ENCODE measurements at regions not wholly inside any gene's neighbourhood (a gene's known extent, or its start where the extent isn't known, plus 50 kb on each side); places are given as distances from the start of the nearest gene placed in this dataset.

DNA sequence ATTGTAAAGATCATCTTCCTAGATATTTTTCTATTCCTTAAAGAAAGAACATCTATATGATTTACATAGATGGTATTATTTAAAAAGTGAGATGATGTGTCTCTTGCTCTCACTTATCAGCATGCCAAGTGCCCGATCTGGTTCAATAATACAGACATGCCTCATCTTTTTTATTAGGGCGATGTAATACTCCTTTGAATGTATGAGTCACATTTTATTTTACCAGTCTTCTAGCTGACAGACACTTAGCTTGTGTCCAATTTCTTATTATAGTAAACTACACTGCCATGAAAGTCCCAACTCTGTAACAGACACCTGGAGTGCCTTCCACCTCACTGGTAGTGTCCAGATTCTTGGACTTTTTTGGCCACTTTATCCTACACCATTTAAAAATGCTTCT is 586.6 kb upstream of the BTBD3 start:
- H3K36me3 Mint-ChIP-seq, result no peaks in the 10 kb centered on the region
- CTCF ChIA-PET, result no interaction called here
- DNase-seq (ENCODE audit: low spot score) (no peak), ATAC-seq (no peak)
- no peaks in the 10 kb centered on the region for H3K9me3 Mint-ChIP-seq
- H3K4me1 Mint-ChIP-seq, result peaks cover 18% of the 10 kb centered on the region
- no peak overlapping the region for H3K4me3 Mint-ChIP-seq
- POLR2A ChIA-PET, result no interaction called here
- no peaks in the 10 kb centered on the region for H3K27me3 Mint-ChIP-seq (ENCODE audit: low read depth)
- H3K27ac Mint-ChIP-seq, result no peak overlapping the region
- TF ChIP-seq, protein P1, sequence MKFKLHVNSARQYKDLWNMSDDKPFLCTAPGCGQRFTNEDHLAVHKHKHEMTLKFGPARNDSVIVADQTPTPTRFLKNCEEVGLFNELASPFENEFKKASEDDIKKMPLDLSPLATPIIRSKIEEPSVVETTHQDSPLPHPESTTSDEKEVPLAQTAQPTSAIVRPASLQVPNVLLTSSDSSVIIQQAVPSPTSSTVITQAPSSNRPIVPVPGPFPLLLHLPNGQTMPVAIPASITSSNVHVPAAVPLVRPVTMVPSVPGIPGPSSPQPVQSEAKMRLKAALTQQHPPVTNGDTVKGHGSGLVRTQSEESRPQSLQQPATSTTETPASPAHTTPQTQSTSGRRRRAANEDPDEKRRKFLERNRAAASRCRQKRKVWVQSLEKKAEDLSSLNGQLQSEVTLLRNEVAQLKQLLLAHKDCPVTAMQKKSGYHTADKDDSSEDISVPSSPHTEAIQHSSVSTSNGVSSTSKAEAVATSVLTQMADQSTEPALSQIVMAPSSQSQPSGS (CRISPR knock-in tag; IDR thresholded peaks at IDR 0.05; ENCODE audit: borderline replicate concordance, low read depth), result no peak
- TF ChIP-seq, protein P2, sequence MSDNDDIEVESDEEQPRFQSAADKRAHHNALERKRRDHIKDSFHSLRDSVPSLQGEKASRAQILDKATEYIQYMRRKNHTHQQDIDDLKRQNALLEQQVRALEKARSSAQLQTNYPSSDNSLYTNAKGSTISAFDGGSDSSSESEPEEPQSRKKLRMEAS (CRISPR knock-in tag; IDR thresholded peaks at IDR 0.05), result no peak
- TF ChIP-seq EMX1 (CRISPR knock-in tag; IDR thresholded peaks at IDR 0.05) (no peak), ZBTB21 (CRISPR knock-in tag; IDR thresholded peaks at IDR 0.05; ENCODE audit: borderline replicate concordance) (no peak), NFATC4 (CRISPR knock-in tag; IDR thresholded peaks at IDR 0.05) (no peak), FOXJ3 (CRISPR knock-in tag; IDR thresholded peaks at IDR 0.05; ENCODE audit: borderline replicate concordance) (no peak), CBFB (CRISPR knock-in tag; IDR thresholded peaks at IDR 0.05; ENCODE audit: low read depth) (no peak), SMAD3 (CRISPR knock-in tag; IDR thresholded peaks at IDR 0.05; ENCODE audit: borderline replicate concordance) (no peak), NR2C2 (CRISPR knock-in tag; IDR thresholded peaks at IDR 0.05) (no peak), GRHL2 (CRISPR knock-in tag; IDR thresholded peaks at IDR 0.05; ENCODE audit: insufficient replicate concordance, severe bottlenecking) (no peak), IRF2 (CRISPR knock-in tag; IDR thresholded peaks at IDR 0.05; ENCODE audit: borderline replicate concordance, low read depth) (no peak), RORB (CRISPR knock-in tag; IDR thresholded peaks at IDR 0.05) (no peak)
- TF ChIP-seq, protein P3, sequence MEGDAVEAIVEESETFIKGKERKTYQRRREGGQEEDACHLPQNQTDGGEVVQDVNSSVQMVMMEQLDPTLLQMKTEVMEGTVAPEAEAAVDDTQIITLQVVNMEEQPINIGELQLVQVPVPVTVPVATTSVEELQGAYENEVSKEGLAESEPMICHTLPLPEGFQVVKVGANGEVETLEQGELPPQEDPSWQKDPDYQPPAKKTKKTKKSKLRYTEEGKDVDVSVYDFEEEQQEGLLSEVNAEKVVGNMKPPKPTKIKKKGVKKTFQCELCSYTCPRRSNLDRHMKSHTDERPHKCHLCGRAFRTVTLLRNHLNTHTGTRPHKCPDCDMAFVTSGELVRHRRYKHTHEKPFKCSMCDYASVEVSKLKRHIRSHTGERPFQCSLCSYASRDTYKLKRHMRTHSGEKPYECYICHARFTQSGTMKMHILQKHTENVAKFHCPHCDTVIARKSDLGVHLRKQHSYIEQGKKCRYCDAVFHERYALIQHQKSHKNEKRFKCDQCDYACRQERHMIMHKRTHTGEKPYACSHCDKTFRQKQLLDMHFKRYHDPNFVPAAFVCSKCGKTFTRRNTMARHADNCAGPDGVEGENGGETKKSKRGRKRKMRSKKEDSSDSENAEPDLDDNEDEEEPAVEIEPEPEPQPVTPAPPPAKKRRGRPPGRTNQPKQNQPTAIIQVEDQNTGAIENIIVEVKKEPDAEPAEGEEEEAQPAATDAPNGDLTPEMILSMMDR (IDR thresholded peaks at IDR 0.05), result no peak
- TF ChIP-seq, protein P4, sequence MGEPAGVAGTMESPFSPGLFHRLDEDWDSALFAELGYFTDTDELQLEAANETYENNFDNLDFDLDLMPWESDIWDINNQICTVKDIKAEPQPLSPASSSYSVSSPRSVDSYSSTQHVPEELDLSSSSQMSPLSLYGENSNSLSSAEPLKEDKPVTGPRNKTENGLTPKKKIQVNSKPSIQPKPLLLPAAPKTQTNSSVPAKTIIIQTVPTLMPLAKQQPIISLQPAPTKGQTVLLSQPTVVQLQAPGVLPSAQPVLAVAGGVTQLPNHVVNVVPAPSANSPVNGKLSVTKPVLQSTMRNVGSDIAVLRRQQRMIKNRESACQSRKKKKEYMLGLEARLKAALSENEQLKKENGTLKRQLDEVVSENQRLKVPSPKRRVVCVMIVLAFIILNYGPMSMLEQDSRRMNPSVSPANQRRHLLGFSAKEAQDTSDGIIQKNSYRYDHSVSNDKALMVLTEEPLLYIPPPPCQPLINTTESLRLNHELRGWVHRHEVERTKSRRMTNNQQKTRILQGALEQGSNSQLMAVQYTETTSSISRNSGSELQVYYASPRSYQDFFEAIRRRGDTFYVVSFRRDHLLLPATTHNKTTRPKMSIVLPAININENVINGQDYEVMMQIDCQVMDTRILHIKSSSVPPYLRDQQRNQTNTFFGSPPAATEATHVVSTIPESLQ (CRISPR knock-in tag; IDR thresholded peaks at IDR 0.05), result no peak
- TF ChIP-seq, protein P5, sequence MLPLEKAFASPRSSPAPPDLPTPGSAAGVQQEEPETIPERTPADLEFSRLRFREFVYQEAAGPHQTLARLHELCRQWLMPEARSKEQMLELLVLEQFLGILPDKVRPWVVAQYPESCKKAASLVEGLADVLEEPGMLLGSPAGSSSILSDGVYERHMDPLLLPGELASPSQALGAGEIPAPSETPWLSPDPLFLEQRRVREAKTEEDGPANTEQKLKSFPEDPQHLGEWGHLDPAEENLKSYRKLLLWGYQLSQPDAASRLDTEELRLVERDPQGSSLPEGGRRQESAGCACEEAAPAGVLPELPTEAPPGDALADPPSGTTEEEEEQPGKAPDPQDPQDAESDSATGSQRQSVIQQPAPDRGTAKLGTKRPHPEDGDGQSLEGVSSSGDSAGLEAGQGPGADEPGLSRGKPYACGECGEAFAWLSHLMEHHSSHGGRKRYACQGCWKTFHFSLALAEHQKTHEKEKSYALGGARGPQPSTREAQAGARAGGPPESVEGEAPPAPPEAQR (CRISPR knock-in tag; IDR thresholded peaks at IDR 0.05), result no peak
- TF ChIP-seq, protein P6, sequence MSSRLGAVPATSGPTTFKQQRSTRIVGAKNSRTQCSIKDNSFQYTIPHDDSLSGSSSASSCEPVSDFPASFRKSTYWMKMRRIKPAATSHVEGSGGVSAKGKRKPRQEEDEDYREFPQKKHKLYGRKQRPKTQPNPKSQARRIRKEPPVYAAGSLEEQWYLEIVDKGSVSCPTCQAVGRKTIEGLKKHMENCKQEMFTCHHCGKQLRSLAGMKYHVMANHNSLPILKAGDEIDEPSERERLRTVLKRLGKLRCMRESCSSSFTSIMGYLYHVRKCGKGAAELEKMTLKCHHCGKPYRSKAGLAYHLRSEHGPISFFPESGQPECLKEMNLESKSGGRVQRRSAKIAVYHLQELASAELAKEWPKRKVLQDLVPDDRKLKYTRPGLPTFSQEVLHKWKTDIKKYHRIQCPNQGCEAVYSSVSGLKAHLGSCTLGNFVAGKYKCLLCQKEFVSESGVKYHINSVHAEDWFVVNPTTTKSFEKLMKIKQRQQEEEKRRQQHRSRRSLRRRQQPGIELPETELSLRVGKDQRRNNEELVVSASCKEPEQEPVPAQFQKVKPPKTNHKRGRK (CRISPR knock-in tag; IDR thresholded peaks at IDR 0.05; ENCODE audit: borderline replicate concordance), result no peak

DNA sequence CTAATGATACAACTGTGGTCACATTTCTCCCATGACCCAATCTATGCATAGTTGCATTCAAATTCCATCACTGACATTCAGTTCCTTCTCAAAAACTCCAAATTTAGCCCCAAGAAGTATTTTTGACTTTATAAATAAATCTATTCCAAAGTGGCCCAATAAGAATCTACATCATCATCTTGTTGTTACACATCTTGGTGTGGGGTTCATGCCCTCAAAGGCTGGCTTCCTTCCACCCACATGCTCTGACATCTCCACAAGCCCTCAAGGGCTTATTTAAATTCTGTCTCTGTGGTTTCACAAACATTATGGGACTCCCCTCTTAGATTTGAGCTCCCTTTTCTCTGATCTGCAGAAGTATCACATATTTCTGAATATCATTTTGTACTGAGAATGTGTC is 585.3 kb upstream of the BTBD3 start:
- Mint-ChIP-seq H3K4me3 (no peak overlapping the region), H3K36me3 (no peaks in the 10 kb centered on the region), H3K4me1 (peaks cover 22% of the 10 kb centered on the region), H3K27me3 (ENCODE audit: low read depth) (no peaks in the 10 kb centered on the region), H3K9me3 (no peaks in the 10 kb centered on the region), H3K27ac (no peak overlapping the region)
- ATAC-seq, result no peak
- no peak for DNase-seq (ENCODE audit: low spot score)
- ChIA-PET POLR2A (no interaction called here), CTCF (no interaction called here)
- TF ChIP-seq RELA (CRISPR knock-in tag; IDR thresholded peaks at IDR 0.05; ENCODE audit: borderline replicate concordance) (no peak), CREB1 (CRISPR knock-in tag; IDR thresholded peaks at IDR 0.05) (no peak), JUN (CRISPR knock-in tag; IDR thresholded peaks at IDR 0.05) (no peak)
- TF ChIP-seq, protein P7, sequence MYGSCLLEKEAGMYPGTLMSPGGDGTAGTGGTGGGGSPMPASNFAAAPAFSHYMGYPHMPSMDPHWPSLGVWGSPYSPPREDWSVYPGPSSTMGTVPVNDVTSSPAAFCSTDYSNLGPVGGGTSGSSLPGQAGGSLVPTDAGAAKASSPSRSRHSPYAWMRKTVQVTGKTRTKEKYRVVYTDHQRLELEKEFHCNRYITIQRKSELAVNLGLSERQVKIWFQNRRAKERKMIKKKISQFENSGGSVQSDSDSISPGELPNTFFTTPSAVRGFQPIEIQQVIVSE (CRISPR knock-in tag; IDR thresholded peaks at IDR 0.05; ENCODE audit: borderline replicate concordance), result no peak
- TF ChIP-seq, protein P8, sequence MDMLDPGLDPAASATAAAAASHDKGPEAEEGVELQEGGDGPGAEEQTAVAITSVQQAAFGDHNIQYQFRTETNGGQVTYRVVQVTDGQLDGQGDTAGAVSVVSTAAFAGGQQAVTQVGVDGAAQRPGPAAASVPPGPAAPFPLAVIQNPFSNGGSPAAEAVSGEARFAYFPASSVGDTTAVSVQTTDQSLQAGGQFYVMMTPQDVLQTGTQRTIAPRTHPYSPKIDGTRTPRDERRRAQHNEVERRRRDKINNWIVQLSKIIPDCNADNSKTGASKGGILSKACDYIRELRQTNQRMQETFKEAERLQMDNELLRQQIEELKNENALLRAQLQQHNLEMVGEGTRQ (CRISPR knock-in tag; IDR thresholded peaks at IDR 0.05), result no peak
- TF ChIP-seq, protein P9, sequence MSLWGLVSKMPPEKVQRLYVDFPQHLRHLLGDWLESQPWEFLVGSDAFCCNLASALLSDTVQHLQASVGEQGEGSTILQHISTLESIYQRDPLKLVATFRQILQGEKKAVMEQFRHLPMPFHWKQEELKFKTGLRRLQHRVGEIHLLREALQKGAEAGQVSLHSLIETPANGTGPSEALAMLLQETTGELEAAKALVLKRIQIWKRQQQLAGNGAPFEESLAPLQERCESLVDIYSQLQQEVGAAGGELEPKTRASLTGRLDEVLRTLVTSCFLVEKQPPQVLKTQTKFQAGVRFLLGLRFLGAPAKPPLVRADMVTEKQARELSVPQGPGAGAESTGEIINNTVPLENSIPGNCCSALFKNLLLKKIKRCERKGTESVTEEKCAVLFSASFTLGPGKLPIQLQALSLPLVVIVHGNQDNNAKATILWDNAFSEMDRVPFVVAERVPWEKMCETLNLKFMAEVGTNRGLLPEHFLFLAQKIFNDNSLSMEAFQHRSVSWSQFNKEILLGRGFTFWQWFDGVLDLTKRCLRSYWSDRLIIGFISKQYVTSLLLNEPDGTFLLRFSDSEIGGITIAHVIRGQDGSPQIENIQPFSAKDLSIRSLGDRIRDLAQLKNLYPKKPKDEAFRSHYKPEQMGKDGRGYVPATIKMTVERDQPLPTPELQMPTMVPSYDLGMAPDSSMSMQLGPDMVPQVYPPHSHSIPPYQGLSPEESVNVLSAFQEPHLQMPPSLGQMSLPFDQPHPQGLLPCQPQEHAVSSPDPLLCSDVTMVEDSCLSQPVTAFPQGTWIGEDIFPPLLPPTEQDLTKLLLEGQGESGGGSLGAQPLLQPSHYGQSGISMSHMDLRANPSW (CRISPR knock-in tag; conservative IDR thresholded peaks at IDR 0.05; ENCODE audit: low read depth), result no peak
